Activated T-cell treated with anti-CD3 and anti-CD28 coated beads for 1 hour (primary cell): ENCODE measurements at regions not wholly inside any gene's neighbourhood (a gene's known extent, or its start where the extent isn't known, plus 50 kb on each side); places are given as distances from the start of the nearest gene placed in this dataset.
"Not testable (repeated sequence)": the region's sequence is repeated elsewhere in the genome, so short reads cannot be mapped to it uniquely, and the experiment has no call there.

Experiments used
- DNase-seq: peaks from one replicate; pipeline ENCODE4 v3.0.0-alpha.2; 2020; ENCODE audit warnings: low read depth

GRCh38 chr10:86579883-86580520, 58.4 kb upstream of the WAPL start:
- DNase-seq: no peak

GRCh38 chr10:86580521-86580891, 58.9 kb upstream of the WAPL start:
- no peak for DNase-seq

GRCh38 chr10:86583983-86584382, 62.4 kb upstream of the WAPL start:
- no peak for DNase-seq

GRCh38 chr10:86585037-86585929, 63.7 kb upstream of the WAPL start:
- peak; percentile 70 for DNase-seq

- DNase-seq: no peak
Observed at GRCh38 chr10:86586516-86586915, 64.9 kb upstream of the WAPL start.

- DNase-seq: not testable (repeated sequence)
Observed at GRCh38 chr10:86588781-86589180, 65.6 kb upstream of the OPN4 start.

- DNase-seq: no peak
Observed at GRCh38 chr10:86591436-86591835, 62.9 kb upstream of the OPN4 start.

- no peak for DNase-seq
Observed at GRCh38 chr10:86592413-86592812, 61.9 kb upstream of the OPN4 start.

- no peak for DNase-seq
Observed at GRCh38 chr10:86594535-86594934, 59.8 kb upstream of the OPN4 start.

GRCh38 chr10:86595496-86595895, 58.9 kb upstream of the OPN4 start:
- no peak for DNase-seq

- DNase-seq: no peak
Observed at GRCh38 chr10:86596266-86596665, 58.1 kb upstream of the OPN4 start.

GRCh38 chr10:86597306-86597705, 57.0 kb upstream of the OPN4 start:
- no peak for DNase-seq

GRCh38 chr10:86598151-86598550, 56.2 kb upstream of the OPN4 start:
- DNase-seq: no peak

GRCh38 chr10:86599041-86599440, 55.3 kb upstream of the OPN4 start:
- DNase-seq: no peak

GRCh38 chr10:86599729-86600128, 54.6 kb upstream of the OPN4 start:
- DNase-seq: no peak

- no peak for DNase-seq
Observed at GRCh38 chr10:86600296-86600695, 54.1 kb upstream of the OPN4 start.

- no peak for DNase-seq
Observed at GRCh38 chr10:86601956-86602602, 52.3 kb upstream of the OPN4 start.

GRCh38 chr10:86603256-86603655, 51.1 kb upstream of the OPN4 start:
- no peak for DNase-seq
